Liver (tissue), 8 donors: ENCODE measurements at regions not wholly inside any gene's neighbourhood (a gene's known extent, or its start where the extent isn't known, plus 50 kb on each side); places are given as distances from the start of the nearest gene placed in this dataset.

Experiments
- DNase-seq: peaks from one replicate; pipeline ENCODE4 v3.0.0-alpha.2; 2017; ENCODE audit warnings: low spot score
- H3K27ac ChIP-seq, 2 donors: one replicate each; pipeline ENCODE4 v1.7.0; 2013; ENCODE audit warnings: inconsistent platforms in 2 of 2, low read length in 2 of 2, control low read depth in 1 of 2, low read depth in 1 of 2, mild to moderate bottlenecking in 1 of 2
- H3K27me3 ChIP-seq, 4 donors: one replicate each; pipeline versions ENCODE4 v1.6.1 to v1.7.0; 2013; ENCODE audit warnings: low read length in 3 of 4, inconsistent platforms in 1 of 4, mild to moderate bottlenecking in 1 of 4, moderate library complexity in 1 of 4; ENCODE audit not compliant: control insufficient read depth in 4 of 4, insufficient read depth in 4 of 4
- H3K36me3 ChIP-seq, 4 donors: one replicate each; pipeline versions ENCODE4 v1.6.1 to v1.7.0; 2013; ENCODE audit warnings: low read length in 3 of 4, mild to moderate bottlenecking in 3 of 4, low read depth in 1 of 4, moderate library complexity in 1 of 4; ENCODE audit not compliant: control insufficient read depth in 4 of 4, insufficient read depth in 3 of 4
- H3K4me1 ChIP-seq, 4 donors: one replicate each; pipeline versions ENCODE4 v1.6.1 to v1.7.0; 2013; ENCODE audit warnings: low read length in 3 of 4, mild to moderate bottlenecking in 3 of 4, moderate library complexity in 1 of 4; ENCODE audit not compliant: control insufficient read depth in 4 of 4, insufficient read depth in 4 of 4
- H3K4me3 ChIP-seq, 3 donors: one replicate each; pipeline versions ENCODE4 v1.6.1 to v1.7.0; 2013; ENCODE audit warnings: low read length in 3 of 3, control low read depth in 1 of 3, low read depth in 1 of 3, mild to moderate bottlenecking in 1 of 3
- H3K9ac ChIP-seq, 2 donors: one replicate each; pipeline ENCODE4 v1.7.0; 2013; ENCODE audit warnings: low read length in 2 of 2, mild to moderate bottlenecking in 2 of 2, moderate library complexity in 2 of 2, control low read depth in 1 of 2, low read depth in 1 of 2
- H3K9me3 ChIP-seq, 4 donors: one replicate each; pipeline versions ENCODE4 v1.6.1 to v1.7.0; 2013; ENCODE audit warnings: low read length in 3 of 4; ENCODE audit not compliant: control insufficient read depth in 4 of 4
- ATF3 ChIP-seq: IDR thresholded peaks from 2 replicates; pipeline ENCODE4 v1.6.1; 2016; ENCODE audit warnings: antibody characterized with exemption
- EGR1 ChIP-seq, 2 donors: IDR thresholded peaks; 2 replicates each; pipeline ENCODE4 v1.6.1; 2016 to 2018; ENCODE audit warnings: antibody characterized with exemption in 2 of 2, low read depth in 2 of 2
- FOXA1 ChIP-seq: IDR thresholded peaks from 2 replicates; pipeline ENCODE4 v1.6.1; 2016; ENCODE audit warnings: antibody characterized with exemption
- FOXA2 ChIP-seq: IDR thresholded peaks from 2 replicates; pipeline ENCODE4 v1.6.1; 2016; ENCODE audit warnings: antibody characterized with exemption
- GABPA ChIP-seq, 2 donors: IDR thresholded peaks in 1 of 2; conservative IDR thresholded peaks in 1 of 2; 2 replicates each; pipeline ENCODE4 v1.6.1; 2016; ENCODE audit warnings: antibody characterized with exemption in 2 of 2, mild to moderate bottlenecking in 1 of 2, moderate library complexity in 1 of 2
- HNF4A ChIP-seq, 2 donors: conservative IDR thresholded peaks; 2 replicates each; pipeline ENCODE4 v1.6.1; 2016; ENCODE audit warnings: antibody characterized with exemption in 2 of 2, mild to moderate bottlenecking in 2 of 2
- HNF4G ChIP-seq: IDR thresholded peaks from 2 replicates; pipeline ENCODE4 v1.6.1; 2016; ENCODE audit warnings: antibody characterized with exemption
- JUND ChIP-seq, 2 donors: IDR thresholded peaks; 2 replicates each; pipeline ENCODE4 v1.6.1; 2016; ENCODE audit warnings: antibody characterized with exemption in 2 of 2
- MAX ChIP-seq: IDR thresholded peaks from 2 replicates; pipeline ENCODE4 v1.6.1; 2016; ENCODE audit warnings: antibody characterized with exemption
- NR2F2 ChIP-seq: IDR thresholded peaks from 2 replicates; pipeline ENCODE4 v1.6.1; 2016; ENCODE audit warnings: antibody characterized with exemption
- RAD21 ChIP-seq, 2 donors: IDR thresholded peaks; 2 replicates each; pipeline ENCODE4 v1.6.1; 2016; ENCODE audit warnings: antibody characterized with exemption in 2 of 2, mild to moderate bottlenecking in 2 of 2
- REST ChIP-seq: IDR thresholded peaks from 2 replicates; pipeline ENCODE4 v1.6.1; 2016; ENCODE audit warnings: antibody characterized with exemption, mild to moderate bottlenecking
- RXRA ChIP-seq, 2 donors: IDR thresholded peaks; 2 replicates each; pipeline ENCODE4 v1.6.1; 2017 to 2018; ENCODE audit warnings: antibody characterized with exemption in 2 of 2, mild to moderate bottlenecking in 1 of 2
- SP1 ChIP-seq: IDR thresholded peaks from 2 replicates; pipeline ENCODE4 v1.6.1; 2018; ENCODE audit warnings: antibody characterized with exemption, mild to moderate bottlenecking
- TAF1 ChIP-seq: conservative IDR thresholded peaks from 2 replicates; pipeline ENCODE4 v1.6.1; 2016; ENCODE audit warnings: antibody characterized with exemption, mild to moderate bottlenecking
- YY1 ChIP-seq: IDR thresholded peaks from 2 replicates; pipeline ENCODE4 v1.6.1; 2016; ENCODE audit warnings: antibody characterized with exemption, mild to moderate bottlenecking
- WGBS: extraction: QIAGEN DNeasy Blood & Tissue Kit; methylation state at CpG from one replicate; pipeline ENCODE4 v1.1.7; 2013; 5-methylcytosine and 5-hydroxymethylcytosine counted together
- TF ChIP-seq, protein P1 (sequence below): IDR thresholded peaks from 2 replicates; pipeline ENCODE4 v1.6.1; 2016; ENCODE audit warnings: antibody characterized with exemption
- TF ChIP-seq, protein P2 (sequence below): fragments of 150-350 bp; IDR thresholded peaks from 2 replicates; pipeline ENCODE4 v1.5.1; 2017; ENCODE audit warnings: improper control_type of control experiment, low read depth, low read length; ENCODE audit not compliant: missing input control
- donor health status: healthy.
- donor health status: healthy.
- donor health status: healthy.
- donor health status: healthy.
- donor health status: healthy.

DNA sequence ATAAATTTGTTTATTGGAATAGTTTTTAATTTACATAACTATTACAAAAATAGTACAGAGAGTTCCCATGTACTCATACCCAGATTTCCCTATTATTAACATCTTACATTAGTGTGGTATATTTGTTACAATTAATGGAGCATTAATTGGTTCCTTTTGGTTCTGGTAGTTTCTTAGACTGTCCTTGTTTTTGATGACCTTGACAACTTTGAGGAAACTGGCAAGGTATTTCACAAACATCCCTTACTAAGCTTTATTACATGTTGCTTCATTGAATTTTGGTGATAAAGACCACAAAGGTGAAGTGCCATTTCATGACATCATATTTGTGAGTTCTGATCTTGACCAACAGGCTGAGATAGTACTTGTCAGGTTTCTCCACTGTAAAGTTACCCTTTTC lies 379.0 kb upstream of the GCFC2 start:
- Histone ChIP-seq H3K9ac (no peak overlapping the region), H3K4me3 (no peak overlapping the region), H3K27ac (no peak overlapping the region), H3K9me3 (no peaks in the 10 kb centered on the region), H3K27me3 (no peaks in the 10 kb centered on the region), H3K36me3 (no peaks in the 10 kb centered on the region), H3K4me1 (no peaks in the 10 kb centered on the region)
- no peak for DNase-seq
- TF ChIP-seq SP1 = no peak

DNA sequence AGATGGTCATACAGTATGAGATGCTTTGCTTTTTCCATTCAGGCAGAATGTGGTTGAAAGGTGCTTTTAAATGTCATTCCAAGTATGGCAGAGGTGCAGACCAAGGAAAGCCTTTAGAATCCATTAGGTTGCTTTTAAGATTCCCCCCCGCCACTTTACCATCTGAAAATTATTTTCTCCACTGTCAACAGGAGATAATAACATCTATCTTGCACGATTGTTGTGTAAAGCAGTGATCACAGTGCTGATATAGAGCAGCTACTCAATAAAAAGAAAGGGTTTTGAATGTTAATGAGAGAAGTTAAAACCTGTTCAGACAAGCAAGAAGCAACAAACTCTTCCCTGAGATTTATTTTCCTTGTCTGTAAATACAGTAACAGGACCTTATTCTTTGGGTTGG lies 372.5 kb upstream of the GCFC2 start:
- WGBS = 30% methylated on average over 2 of the region's 2 CpGs
- H3K27ac ChIP-seq = no peak overlapping the region
- DNase-seq = no peak
- TF ChIP-seq MAX (no peak), RXRA (IDR thresholded peaks at IDR 0.05) (no peak), SP1 (no peak), REST (no peak), RAD21 (IDR thresholded peaks at IDR 0.05) (no peak), YY1 (no peak), FOXA1 (no peak), GABPA (IDR thresholded peaks at IDR 0.05 in 1 of 2, conservative IDR thresholded peaks at IDR 0.05 in 1 of 2) (no peak), NR2F2 (no peak), ATF3 (no peak), EGR1 (IDR thresholded peaks at IDR 0.05; ENCODE audit: low read depth in 2 of 2) (no peak), JUND (IDR thresholded peaks at IDR 0.05) (no peak), FOXA2 (no peak), HNF4A (conservative IDR thresholded peaks at IDR 0.05) (no peak), HNF4G (no peak), TAF1 (no peak)
- TF ChIP-seq, protein P1, sequence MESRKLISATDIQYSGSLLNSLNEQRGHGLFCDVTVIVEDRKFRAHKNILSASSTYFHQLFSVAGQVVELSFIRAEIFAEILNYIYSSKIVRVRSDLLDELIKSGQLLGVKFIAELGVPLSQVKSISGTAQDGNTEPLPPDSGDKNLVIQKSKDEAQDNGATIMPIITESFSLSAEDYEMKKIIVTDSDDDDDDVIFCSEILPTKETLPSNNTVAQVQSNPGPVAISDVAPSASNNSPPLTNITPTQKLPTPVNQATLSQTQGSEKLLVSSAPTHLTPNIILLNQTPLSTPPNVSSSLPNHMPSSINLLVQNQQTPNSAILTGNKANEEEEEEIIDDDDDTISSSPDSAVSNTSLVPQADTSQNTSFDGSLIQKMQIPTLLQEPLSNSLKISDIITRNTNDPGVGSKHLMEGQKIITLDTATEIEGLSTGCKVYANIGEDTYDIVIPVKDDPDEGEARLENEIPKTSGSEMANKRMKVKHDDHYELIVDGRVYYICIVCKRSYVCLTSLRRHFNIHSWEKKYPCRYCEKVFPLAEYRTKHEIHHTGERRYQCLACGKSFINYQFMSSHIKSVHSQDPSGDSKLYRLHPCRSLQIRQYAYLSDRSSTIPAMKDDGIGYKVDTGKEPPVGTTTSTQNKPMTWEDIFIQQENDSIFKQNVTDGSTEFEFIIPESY = no peak
- TF ChIP-seq, protein P2, sequence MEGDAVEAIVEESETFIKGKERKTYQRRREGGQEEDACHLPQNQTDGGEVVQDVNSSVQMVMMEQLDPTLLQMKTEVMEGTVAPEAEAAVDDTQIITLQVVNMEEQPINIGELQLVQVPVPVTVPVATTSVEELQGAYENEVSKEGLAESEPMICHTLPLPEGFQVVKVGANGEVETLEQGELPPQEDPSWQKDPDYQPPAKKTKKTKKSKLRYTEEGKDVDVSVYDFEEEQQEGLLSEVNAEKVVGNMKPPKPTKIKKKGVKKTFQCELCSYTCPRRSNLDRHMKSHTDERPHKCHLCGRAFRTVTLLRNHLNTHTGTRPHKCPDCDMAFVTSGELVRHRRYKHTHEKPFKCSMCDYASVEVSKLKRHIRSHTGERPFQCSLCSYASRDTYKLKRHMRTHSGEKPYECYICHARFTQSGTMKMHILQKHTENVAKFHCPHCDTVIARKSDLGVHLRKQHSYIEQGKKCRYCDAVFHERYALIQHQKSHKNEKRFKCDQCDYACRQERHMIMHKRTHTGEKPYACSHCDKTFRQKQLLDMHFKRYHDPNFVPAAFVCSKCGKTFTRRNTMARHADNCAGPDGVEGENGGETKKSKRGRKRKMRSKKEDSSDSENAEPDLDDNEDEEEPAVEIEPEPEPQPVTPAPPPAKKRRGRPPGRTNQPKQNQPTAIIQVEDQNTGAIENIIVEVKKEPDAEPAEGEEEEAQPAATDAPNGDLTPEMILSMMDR = no peak
- no peaks in the 10 kb centered on the region for H3K9me3 ChIP-seq
- no peaks in the 10 kb centered on the region for H3K4me1 ChIP-seq
- no peaks in the 10 kb centered on the region for H3K27me3 ChIP-seq
- H3K4me3 ChIP-seq = no peak overlapping the region
- H3K36me3 ChIP-seq = no peaks in the 10 kb centered on the region
- no peak overlapping the region for H3K9ac ChIP-seq
